HCT116 (cell line): ENCODE measurements at regions not wholly inside any gene's neighbourhood (a gene's known extent, or its start where the extent isn't known, plus 50 kb on each side); places are given as distances from the start of the nearest gene placed in this dataset.

Source experiments
- ATAC-seq: fragments of 200-7000 bp; cut with Tn5 transposase; 2 replicates; pipeline ENCODE4 v1.9.1; 2020; ENCODE audit warnings: mild to moderate bottlenecking, moderate library complexity
- BruUV-seq: library from RNA; stranded (reverse); fragments of 400-500 nt; replicated peaks from 2 replicates; lab custom pipeline; 2021; lab: Mats Ljungman, UMichigan
- CTCF ChIA-PET: fragments of 300-600 bp; sonication (Branson Sonifier 250); formaldehyde crosslinking; loops from one replicate; lab custom pipeline; 2021; ENCODE audit warnings: antibody characterized with exemption; lab: Charles Lee
- POLR2A ChIA-PET: fragments of 300-600, 350-600 bp; sonication (Branson Sonifier 250); formaldehyde crosslinking; loops from one replicate; lab custom pipeline; 2021; ENCODE audit warnings: antibody characterized with exemption; lab: Charles Lee
- RAD21 ChIA-PET, 2 experiments: fragments of 300-600 bp; sonication (Branson Sonifier 250); formaldehyde crosslinking; loops; one replicate each; lab custom pipeline; 2023; ENCODE audit warnings: low total read pairs in 2 of 2; ENCODE audit not compliant: uncharacterized antibody in 2 of 2, unreplicated experiment in 2 of 2, low non-redundant PET in 1 of 2; lab: Charles Lee
- DNase-seq: peaks from one replicate; pipeline ENCODE4 v3.0.0-alpha.2; 2010; ENCODE audit warnings: low read depth, low spot score
- H2AFZ ChIP-seq: fragments of 200-600 bp; shearing (Covaris generic), sonication (generic); 2 replicates; pipeline ENCODE4 v1.6.1; 2017; ENCODE audit warnings: low read depth, mixed run types, mixed read lengths, antibody characterized with exemption, low read length; ENCODE audit not compliant: poor library complexity, severe bottlenecking
- H3K27ac ChIP-seq: 2 replicates; pipeline ENCODE4 v1.5.1; 2012; ENCODE audit warnings: low read depth, low read length
- H3K27me3 ChIP-seq: fragments of 200-600 bp; sonication (generic); 2 replicates; pipeline ENCODE4 v1.6.1; 2016; ENCODE audit warnings: mixed run types, low read length, mixed read lengths; ENCODE audit not compliant: insufficient read depth
- H3K36me3 ChIP-seq, 2 experiments: fragments of 200-500 bp in 1 of 2; fragments of 200-600 bp in 1 of 2; sonication (Bioruptor generic) in 1 of 2; sonication (generic) in 1 of 2; 2 replicates each; pipeline versions ENCODE4 v1.5.1 to v1.6.1; 2014 to 2016; ENCODE audit warnings: low read length in 2 of 2, inconsistent platforms in 1 of 2, mixed read lengths in 1 of 2, mixed run types in 1 of 2; ENCODE audit not compliant: insufficient read depth in 2 of 2, control insufficient read depth in 1 of 2
- H3K4me1 ChIP-seq, 2 experiments: fragments of 200-600 bp in 1 of 2; sonication (generic) in 1 of 2; 2 replicates each; pipeline versions ENCODE4 v1.5.1 to v1.6.1; 2012 to 2017; ENCODE audit warnings: low read length in 2 of 2, inconsistent platforms in 1 of 2, mild to moderate bottlenecking in 1 of 2, mixed read lengths in 1 of 2, mixed run types in 1 of 2, moderate library complexity in 1 of 2; ENCODE audit not compliant: insufficient read depth in 2 of 2, control insufficient read depth in 1 of 2
- H3K4me2 ChIP-seq: fragments of 200-600 bp; sonication (generic); 2 replicates; pipeline ENCODE4 v1.6.1; 2017; ENCODE audit warnings: mixed run types, low read length, mixed read lengths
- H3K4me3 ChIP-seq, 2 experiments: fragments of 200-600 bp in 1 of 2; sonication (generic) in 1 of 2; replicated peaks in 1 of 2; 2 replicates each; pipeline ENCODE4 v1.5.1; 2011 to 2016; ENCODE audit warnings: low read length in 2 of 2, control low read depth in 1 of 2, low read depth in 1 of 2, mild to moderate bottlenecking in 1 of 2, mixed read lengths in 1 of 2, mixed run types in 1 of 2
- H3K79me2 ChIP-seq: fragments of 200-600 bp; sonication (generic); 2 replicates; pipeline ENCODE4 v1.6.1; 2017; ENCODE audit warnings: mild to moderate bottlenecking, mixed run types, low read length, moderate library complexity, mixed read lengths; ENCODE audit not compliant: insufficient read depth
- H3K9ac ChIP-seq: fragments of 200-600 bp; sonication (generic); 2 replicates; pipeline ENCODE4 v1.6.1; 2016; ENCODE audit warnings: low read length, mixed read lengths
- H3K9me2 ChIP-seq: fragments of 200-600 bp; sonication (generic), shearing (Covaris generic); 2 replicates; pipeline ENCODE4 v1.6.1; 2017; ENCODE audit warnings: mixed run types, mild to moderate bottlenecking, moderate library complexity; ENCODE audit not compliant: insufficient read depth
- H3K9me3 ChIP-seq, 2 experiments: fragments of 200-500 bp in 1 of 2; fragments of 200-600 bp in 1 of 2; sonication (Bioruptor generic) in 1 of 2; sonication (generic) in 1 of 2; 2 replicates each; pipeline ENCODE4 v1.6.1; 2014 to 2017; ENCODE audit warnings: low read length in 2 of 2, mixed read lengths in 2 of 2, inconsistent platforms in 1 of 2, low read depth in 1 of 2, mild to moderate bottlenecking in 1 of 2, mixed run types in 1 of 2, moderate library complexity in 1 of 2; ENCODE audit not compliant: control insufficient read depth in 1 of 2, insufficient read depth in 1 of 2
- H4K20me1 ChIP-seq: fragments of 200-600 bp; sonication (generic), shearing (Covaris generic); 2 replicates; pipeline ENCODE4 v1.6.1; 2017; ENCODE audit warnings: mixed run types, mild to moderate bottlenecking, moderate library complexity; ENCODE audit not compliant: insufficient read depth
- CBX3 ChIP-seq: IDR thresholded peaks from 2 replicates; pipeline ENCODE4 v1.6.1; 2012; ENCODE audit warnings: low read depth
- CEBPB ChIP-seq: IDR thresholded peaks from 2 replicates; pipeline ENCODE4 v1.6.1; 2012; ENCODE audit warnings: low read depth
- ELF1 ChIP-seq: IDR thresholded peaks from 2 replicates; pipeline ENCODE4 v1.6.1; 2012; ENCODE audit warnings: low read depth, borderline replicate concordance
- EZH2 ChIP-seq: fragments of 200-600 bp; sonication (generic); IDR thresholded peaks from 2 replicates; pipeline ENCODE4 v1.6.1; 2017; ENCODE audit warnings: antibody characterized with exemption, mixed run types
- EZH2phosphoT487 ChIP-seq: fragments of 200-600 bp; IDR thresholded peaks from 2 replicates; pipeline ENCODE4 v1.6.1; 2018; ENCODE audit warnings: antibody characterized with exemption, borderline replicate concordance
- JUND ChIP-seq: IDR thresholded peaks from 2 replicates; pipeline ENCODE4 v1.6.1; 2012
- POLR2AphosphoS5 ChIP-seq: IDR thresholded peaks from 2 replicates; pipeline ENCODE4 v1.6.1; 2011; ENCODE audit warnings: mild to moderate bottlenecking, low read depth, low read length, moderate library complexity
- RAD21 ChIP-seq: IDR thresholded peaks from 2 replicates; pipeline ENCODE4 v1.6.1; 2012; ENCODE audit warnings: low read depth, mild to moderate bottlenecking
- SIN3A ChIP-seq: IDR thresholded peaks from 2 replicates; pipeline ENCODE4 v1.6.1; 2012; ENCODE audit warnings: low read depth
- SP1 ChIP-seq: IDR thresholded peaks from 2 replicates; pipeline ENCODE4 v1.6.1; 2012; ENCODE audit warnings: low read depth
- SRF ChIP-seq: IDR thresholded peaks from 2 replicates; pipeline ENCODE4 v1.6.1; 2012; ENCODE audit warnings: low read depth
- TCF7L2 ChIP-seq: IDR thresholded peaks from 2 replicates; pipeline ENCODE4 v1.7.0; 2011; ENCODE audit warnings: borderline replicate concordance, inconsistent platforms; ENCODE audit not compliant: insufficient read depth, insufficient read length; ENCODE audit errors: extremely low read depth
- intact Hi-C: fragments of 100-400 bp; cut with micrococcal nuclease; formaldehyde crosslinking; loops from 2 replicates; pipeline ENCODE4 v1.10.0; 2022
- TF ChIP-seq, protein P1 (sequence below): IDR thresholded peaks from 2 replicates; pipeline ENCODE4 v1.6.1; 2012
- TF ChIP-seq, protein P2 (sequence below), 3 experiments: fragments of 200-600 bp in 1 of 3; sonication (generic) in 1 of 3; IDR thresholded peaks in 2 of 3; conservative IDR thresholded peaks in 1 of 3; 2 replicates each; pipeline ENCODE4 v1.5.1; 2012 to 2017; ENCODE audit warnings: low read depth in 2 of 3, low read length in 2 of 3, antibody characterized with exemption in 1 of 3, borderline replicate concordance in 1 of 3, control low read depth in 1 of 3, mild to moderate bottlenecking in 1 of 3, mixed read lengths in 1 of 3, mixed run types in 1 of 3, moderate library complexity in 1 of 3; ENCODE audit not compliant: insufficient read depth in 1 of 3
- TF ChIP-seq, protein P3 (sequence below): IDR thresholded peaks from 2 replicates; pipeline ENCODE4 v1.6.1; 2011; ENCODE audit warnings: mild to moderate bottlenecking, low read length, moderate library complexity; ENCODE audit not compliant: insufficient replicate concordance; ENCODE audit errors: extremely low read depth
- TF ChIP-seq, protein P4 (sequence below): IDR thresholded peaks from 2 replicates; pipeline ENCODE4 v1.6.1; 2012; ENCODE audit warnings: low read depth
- TF ChIP-seq, protein P5 (sequence below): IDR thresholded peaks from 2 replicates; pipeline ENCODE4 v1.6.1; 2012

DNA sequence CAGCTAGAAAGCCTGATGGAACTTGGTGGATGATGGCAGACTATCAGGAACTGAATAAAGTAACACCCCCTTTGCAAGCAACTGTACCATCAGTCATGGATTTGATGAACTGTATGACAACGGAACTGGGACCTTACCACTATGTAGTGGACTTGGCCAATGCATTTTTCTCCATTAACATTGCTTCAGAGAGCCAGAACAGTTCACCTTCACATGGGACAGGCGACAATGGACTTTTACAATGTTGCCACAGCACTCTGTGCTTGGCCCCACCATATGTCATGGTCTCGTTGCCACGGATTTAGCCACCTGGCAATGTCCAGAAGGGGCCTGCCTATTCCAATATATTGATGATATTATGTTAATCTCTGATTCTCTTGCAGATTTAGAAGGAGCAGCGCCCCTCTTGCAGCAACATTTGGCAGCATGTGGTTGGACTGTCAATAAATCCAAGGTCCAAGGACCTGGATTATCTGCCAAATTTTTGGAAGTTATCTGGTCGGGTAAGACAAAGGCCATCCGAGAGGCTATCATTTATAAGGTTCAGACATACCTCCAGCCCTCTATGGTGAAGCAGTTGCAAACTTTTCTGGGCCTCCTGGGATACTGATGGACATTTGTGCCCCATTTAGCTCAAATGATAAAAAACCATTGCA is 52.2 kb upstream of the ZC3H15 start:
- no peak overlapping the region for H3K4me2 ChIP-seq
- no peaks in the 10 kb centered on the region for H3K9me2 ChIP-seq
- RAD21 ChIA-PET, result no interaction called here
- no peak for DNase-seq
- BruUV-seq, result no TSS peak
- no peak overlapping the region for H3K27ac ChIP-seq
- no peak overlapping the region for H3K4me3 ChIP-seq
- no peaks in the 10 kb centered on the region for H3K9me3 ChIP-seq
- no peaks in the 10 kb centered on the region for H3K36me3 ChIP-seq
- intact Hi-C loops, result no loop called here
- no peak for ATAC-seq
- H4K20me1 ChIP-seq, result no peaks in the 10 kb centered on the region
- no peak overlapping the region for H2AFZ ChIP-seq
- H3K9ac ChIP-seq, result no peak overlapping the region
- CTCF ChIA-PET, result no interaction called here
- POLR2A ChIA-PET, result no interaction called here
- TF ChIP-seq, protein P1, sequence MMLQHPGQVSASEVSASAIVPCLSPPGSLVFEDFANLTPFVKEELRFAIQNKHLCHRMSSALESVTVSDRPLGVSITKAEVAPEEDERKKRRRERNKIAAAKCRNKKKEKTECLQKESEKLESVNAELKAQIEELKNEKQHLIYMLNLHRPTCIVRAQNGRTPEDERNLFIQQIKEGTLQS, result no peak
- TF ChIP-seq, protein P2, sequence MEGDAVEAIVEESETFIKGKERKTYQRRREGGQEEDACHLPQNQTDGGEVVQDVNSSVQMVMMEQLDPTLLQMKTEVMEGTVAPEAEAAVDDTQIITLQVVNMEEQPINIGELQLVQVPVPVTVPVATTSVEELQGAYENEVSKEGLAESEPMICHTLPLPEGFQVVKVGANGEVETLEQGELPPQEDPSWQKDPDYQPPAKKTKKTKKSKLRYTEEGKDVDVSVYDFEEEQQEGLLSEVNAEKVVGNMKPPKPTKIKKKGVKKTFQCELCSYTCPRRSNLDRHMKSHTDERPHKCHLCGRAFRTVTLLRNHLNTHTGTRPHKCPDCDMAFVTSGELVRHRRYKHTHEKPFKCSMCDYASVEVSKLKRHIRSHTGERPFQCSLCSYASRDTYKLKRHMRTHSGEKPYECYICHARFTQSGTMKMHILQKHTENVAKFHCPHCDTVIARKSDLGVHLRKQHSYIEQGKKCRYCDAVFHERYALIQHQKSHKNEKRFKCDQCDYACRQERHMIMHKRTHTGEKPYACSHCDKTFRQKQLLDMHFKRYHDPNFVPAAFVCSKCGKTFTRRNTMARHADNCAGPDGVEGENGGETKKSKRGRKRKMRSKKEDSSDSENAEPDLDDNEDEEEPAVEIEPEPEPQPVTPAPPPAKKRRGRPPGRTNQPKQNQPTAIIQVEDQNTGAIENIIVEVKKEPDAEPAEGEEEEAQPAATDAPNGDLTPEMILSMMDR (IDR thresholded peaks at IDR 0.05 in 2 of 3, conservative IDR thresholded peaks at IDR 0.05 in 1 of 3; ENCODE audit: borderline replicate concordance in 1 of 3, insufficient read depth in 1 of 3, low read depth in 2 of 3, low read length in 2 of 3), result no peak
- TF ChIP-seq SRF (no peak), TCF7L2 (no peak), CBX3 (no peak), RAD21 (no peak), SP1 (no peak), POLR2AphosphoS5 (no peak), JUND (no peak), EZH2phosphoT487 (no peak), CEBPB (no peak), ELF1 (no peak), SIN3A (no peak), EZH2 (no peak)
- TF ChIP-seq, protein P3, sequence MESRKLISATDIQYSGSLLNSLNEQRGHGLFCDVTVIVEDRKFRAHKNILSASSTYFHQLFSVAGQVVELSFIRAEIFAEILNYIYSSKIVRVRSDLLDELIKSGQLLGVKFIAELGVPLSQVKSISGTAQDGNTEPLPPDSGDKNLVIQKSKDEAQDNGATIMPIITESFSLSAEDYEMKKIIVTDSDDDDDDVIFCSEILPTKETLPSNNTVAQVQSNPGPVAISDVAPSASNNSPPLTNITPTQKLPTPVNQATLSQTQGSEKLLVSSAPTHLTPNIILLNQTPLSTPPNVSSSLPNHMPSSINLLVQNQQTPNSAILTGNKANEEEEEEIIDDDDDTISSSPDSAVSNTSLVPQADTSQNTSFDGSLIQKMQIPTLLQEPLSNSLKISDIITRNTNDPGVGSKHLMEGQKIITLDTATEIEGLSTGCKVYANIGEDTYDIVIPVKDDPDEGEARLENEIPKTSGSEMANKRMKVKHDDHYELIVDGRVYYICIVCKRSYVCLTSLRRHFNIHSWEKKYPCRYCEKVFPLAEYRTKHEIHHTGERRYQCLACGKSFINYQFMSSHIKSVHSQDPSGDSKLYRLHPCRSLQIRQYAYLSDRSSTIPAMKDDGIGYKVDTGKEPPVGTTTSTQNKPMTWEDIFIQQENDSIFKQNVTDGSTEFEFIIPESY, result no peak
- TF ChIP-seq, protein P4, sequence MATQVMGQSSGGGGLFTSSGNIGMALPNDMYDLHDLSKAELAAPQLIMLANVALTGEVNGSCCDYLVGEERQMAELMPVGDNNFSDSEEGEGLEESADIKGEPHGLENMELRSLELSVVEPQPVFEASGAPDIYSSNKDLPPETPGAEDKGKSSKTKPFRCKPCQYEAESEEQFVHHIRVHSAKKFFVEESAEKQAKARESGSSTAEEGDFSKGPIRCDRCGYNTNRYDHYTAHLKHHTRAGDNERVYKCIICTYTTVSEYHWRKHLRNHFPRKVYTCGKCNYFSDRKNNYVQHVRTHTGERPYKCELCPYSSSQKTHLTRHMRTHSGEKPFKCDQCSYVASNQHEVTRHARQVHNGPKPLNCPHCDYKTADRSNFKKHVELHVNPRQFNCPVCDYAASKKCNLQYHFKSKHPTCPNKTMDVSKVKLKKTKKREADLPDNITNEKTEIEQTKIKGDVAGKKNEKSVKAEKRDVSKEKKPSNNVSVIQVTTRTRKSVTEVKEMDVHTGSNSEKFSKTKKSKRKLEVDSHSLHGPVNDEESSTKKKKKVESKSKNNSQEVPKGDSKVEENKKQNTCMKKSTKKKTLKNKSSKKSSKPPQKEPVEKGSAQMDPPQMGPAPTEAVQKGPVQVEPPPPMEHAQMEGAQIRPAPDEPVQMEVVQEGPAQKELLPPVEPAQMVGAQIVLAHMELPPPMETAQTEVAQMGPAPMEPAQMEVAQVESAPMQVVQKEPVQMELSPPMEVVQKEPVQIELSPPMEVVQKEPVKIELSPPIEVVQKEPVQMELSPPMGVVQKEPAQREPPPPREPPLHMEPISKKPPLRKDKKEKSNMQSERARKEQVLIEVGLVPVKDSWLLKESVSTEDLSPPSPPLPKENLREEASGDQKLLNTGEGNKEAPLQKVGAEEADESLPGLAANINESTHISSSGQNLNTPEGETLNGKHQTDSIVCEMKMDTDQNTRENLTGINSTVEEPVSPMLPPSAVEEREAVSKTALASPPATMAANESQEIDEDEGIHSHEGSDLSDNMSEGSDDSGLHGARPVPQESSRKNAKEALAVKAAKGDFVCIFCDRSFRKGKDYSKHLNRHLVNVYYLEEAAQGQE, result no peak
- TF ChIP-seq, protein P5, sequence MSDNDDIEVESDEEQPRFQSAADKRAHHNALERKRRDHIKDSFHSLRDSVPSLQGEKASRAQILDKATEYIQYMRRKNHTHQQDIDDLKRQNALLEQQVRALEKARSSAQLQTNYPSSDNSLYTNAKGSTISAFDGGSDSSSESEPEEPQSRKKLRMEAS, result no peak
- no peaks in the 10 kb centered on the region for H3K79me2 ChIP-seq
- H3K4me1 ChIP-seq, result no peaks in the 10 kb centered on the region
- no peaks in the 10 kb centered on the region for H3K27me3 ChIP-seq
